ENCODE measurements at regions not wholly inside any gene's neighbourhood (a gene's known extent, or its start where the extent isn't known, plus 50 kb on each side); places are given as distances from the start of the nearest gene placed in this dataset.

DNA sequence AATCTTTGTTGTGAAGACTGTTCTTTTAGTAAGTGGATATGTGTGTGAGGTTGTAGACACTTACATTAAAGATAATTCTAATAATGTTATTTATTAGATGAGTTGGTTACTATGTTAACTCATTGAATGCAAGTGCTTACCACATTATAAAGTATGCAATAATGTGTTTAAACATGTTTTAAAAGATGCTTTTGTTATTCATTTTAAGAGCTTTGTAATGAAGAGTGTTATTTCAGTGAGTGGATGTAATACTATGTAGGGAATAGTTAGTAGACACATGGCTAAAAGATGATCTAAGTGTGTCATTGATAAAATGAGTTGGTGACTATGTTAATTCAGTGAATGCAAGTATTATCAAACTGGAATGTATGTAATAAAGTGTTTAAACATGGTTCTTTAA is 70.0 kb upstream of the VOPP1 start:
- Histone ChIP-seq H3K36me3 (no peaks in the 10 kb centered on the region), H3K27ac (no peak overlapping the region), H3K4me1 (peaks cover 0 to 14% (median 9%) of the 10 kb centered on the region in 6 donors), H3K27me3 (replicated peaks in 1 of 7) (no peaks in the 10 kb centered on the region), H3K4me3 (no peak overlapping the region), H3K9me3 (peaks cover 0 to 11% (median 8%) of the 10 kb centered on the region in 8 donors)
- no peak for DNase-seq
- intact Hi-C loops (cut with DNase I; ENCODE audit: low total_unique reads): loop anchor here (10.0 kb wide), 1 partner anchor 433 kb away; no protein-coding TSS in a partner anchor
- TF ChIP-seq, protein P1, sequence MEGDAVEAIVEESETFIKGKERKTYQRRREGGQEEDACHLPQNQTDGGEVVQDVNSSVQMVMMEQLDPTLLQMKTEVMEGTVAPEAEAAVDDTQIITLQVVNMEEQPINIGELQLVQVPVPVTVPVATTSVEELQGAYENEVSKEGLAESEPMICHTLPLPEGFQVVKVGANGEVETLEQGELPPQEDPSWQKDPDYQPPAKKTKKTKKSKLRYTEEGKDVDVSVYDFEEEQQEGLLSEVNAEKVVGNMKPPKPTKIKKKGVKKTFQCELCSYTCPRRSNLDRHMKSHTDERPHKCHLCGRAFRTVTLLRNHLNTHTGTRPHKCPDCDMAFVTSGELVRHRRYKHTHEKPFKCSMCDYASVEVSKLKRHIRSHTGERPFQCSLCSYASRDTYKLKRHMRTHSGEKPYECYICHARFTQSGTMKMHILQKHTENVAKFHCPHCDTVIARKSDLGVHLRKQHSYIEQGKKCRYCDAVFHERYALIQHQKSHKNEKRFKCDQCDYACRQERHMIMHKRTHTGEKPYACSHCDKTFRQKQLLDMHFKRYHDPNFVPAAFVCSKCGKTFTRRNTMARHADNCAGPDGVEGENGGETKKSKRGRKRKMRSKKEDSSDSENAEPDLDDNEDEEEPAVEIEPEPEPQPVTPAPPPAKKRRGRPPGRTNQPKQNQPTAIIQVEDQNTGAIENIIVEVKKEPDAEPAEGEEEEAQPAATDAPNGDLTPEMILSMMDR (IDR thresholded peaks at IDR 0.05 in 8 of 11, conservative IDR thresholded peaks at IDR 0.05 in 3 of 11): no peak
- TF ChIP-seq POLR2AphosphoS5 (IDR thresholded peaks at IDR 0.05): no peak
- TF ChIP-seq POLR2A (IDR thresholded peaks at IDR 0.05): no peak

DNA sequence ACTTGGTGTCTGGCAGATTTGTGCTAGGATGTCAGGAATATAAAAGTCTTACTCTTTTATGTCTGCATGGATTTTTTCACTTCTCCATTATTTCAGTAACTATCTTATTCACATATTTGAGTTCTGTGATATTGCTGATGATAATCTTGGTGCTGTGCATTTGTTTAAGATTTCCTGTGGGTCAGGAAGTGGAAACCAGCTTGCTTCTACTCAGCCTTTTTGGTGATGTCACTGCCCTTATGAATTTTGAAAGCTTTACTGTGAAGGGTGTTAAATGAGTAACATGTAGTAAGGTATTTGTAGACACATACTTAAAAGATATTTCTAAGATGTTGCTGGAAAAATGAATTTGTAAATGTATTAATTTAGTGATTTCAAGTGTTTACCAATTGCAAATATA is 69.5 kb upstream of the VOPP1 start:
- no peak for DNase-seq
- intact Hi-C loops (cut with DNase I; ENCODE audit: low total_unique reads): loop anchor here (10.0 kb wide), 1 partner anchor 433 kb away; no protein-coding TSS in a partner anchor
- H3K4me3 ChIP-seq: no peak overlapping the region
- no peak overlapping the region for H3K27ac ChIP-seq
- H3K4me1 ChIP-seq: peaks cover 0 to 14% (median 9%) of the 10 kb centered on the region in 6 donors
- TF ChIP-seq, protein P1 (IDR thresholded peaks at IDR 0.05 in 8 of 11, conservative IDR thresholded peaks at IDR 0.05 in 3 of 11): no peak
- TF ChIP-seq POLR2AphosphoS5 (IDR thresholded peaks at IDR 0.05) (no peak), POLR2A (IDR thresholded peaks at IDR 0.05) (no peak)
- peaks cover 0 to 11% (median 8%) of the 10 kb centered on the region in 8 donors for H3K9me3 ChIP-seq
- no peaks in the 10 kb centered on the region for H3K36me3 ChIP-seq
- no peaks in the 10 kb centered on the region for H3K27me3 ChIP-seq (replicated peaks in 1 of 7)

DNA sequence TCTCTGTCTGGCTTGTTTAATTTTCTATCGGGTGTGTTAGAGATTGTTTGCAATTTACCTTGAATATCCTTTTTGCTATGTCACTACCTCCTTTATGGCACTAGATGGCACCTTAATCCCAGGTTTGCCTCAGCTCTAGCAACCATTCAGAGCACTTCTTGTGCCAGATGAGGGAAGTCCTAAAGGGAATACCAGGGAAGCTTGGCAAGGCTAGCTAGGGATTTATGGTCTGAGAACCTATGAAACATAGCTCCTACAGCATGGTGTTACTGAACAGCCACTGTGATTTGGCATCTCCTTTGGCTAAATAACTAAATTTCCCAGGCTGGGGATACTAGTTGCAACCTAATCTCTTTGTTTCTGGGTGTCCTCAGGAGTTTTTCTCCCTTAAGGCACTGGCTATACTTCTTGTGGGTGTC is 69.0 kb upstream of the VOPP1 start:
- no peak overlapping the region for H3K4me3 ChIP-seq
- intact Hi-C loops (cut with DNase I; ENCODE audit: low total_unique reads): loop anchor here (10.0 kb wide), 1 partner anchor 434 kb away; no protein-coding TSS in a partner anchor
- H3K27ac ChIP-seq: no peak overlapping the region
- WGBS, 5 donors: 0 to 5% (median 0%) methylated on average over 1 of the region's 1 CpG
- no peak for DNase-seq
- H3K27me3 ChIP-seq (replicated peaks in 1 of 7): no peaks in the 10 kb centered on the region
- H3K4me1 ChIP-seq: peaks cover 0 to 14% (median 9%) of the 10 kb centered on the region in 6 donors
- TF ChIP-seq POLR2AphosphoS5 (IDR thresholded peaks at IDR 0.05): no peak
- TF ChIP-seq, protein P1 (IDR thresholded peaks at IDR 0.05 in 8 of 11, conservative IDR thresholded peaks at IDR 0.05 in 3 of 11): peak; percentile 48 to 92 (median 73)
- H3K9me3 ChIP-seq: peaks cover 0 to 11% (median 8%) of the 10 kb centered on the region in 8 donors
- no peaks in the 10 kb centered on the region for H3K36me3 ChIP-seq

DNA sequence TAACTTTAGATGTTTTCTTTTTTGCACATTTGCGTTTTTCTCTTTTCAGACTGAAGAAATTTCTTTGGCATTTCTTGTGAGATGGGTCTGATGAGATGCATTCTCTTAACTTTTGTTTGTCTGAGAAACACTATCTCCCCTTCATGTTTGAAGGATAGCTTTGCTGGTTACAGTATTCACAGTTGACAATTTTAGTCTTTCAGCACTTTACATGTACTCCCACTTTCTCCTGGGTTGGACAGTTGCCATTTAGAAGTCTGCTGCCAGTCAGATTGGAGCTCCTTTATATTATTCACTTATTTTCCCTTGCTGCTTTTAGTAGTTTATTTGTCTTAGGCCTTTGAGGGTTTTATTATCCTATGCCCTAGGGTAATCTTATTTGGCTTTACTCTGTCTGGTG is 67.3 kb upstream of the VOPP1 start:
- no peaks in the 10 kb centered on the region for H3K27me3 ChIP-seq (replicated peaks in 1 of 7)
- no peak for DNase-seq
- no peak for TF ChIP-seq POLR2A (IDR thresholded peaks at IDR 0.05)
- no peak for TF ChIP-seq POLR2AphosphoS5 (IDR thresholded peaks at IDR 0.05)
- TF ChIP-seq, protein P1 (IDR thresholded peaks at IDR 0.05 in 8 of 11, conservative IDR thresholded peaks at IDR 0.05 in 3 of 11): no peak
- H3K27ac ChIP-seq: no peak overlapping the region
- peaks cover 0 to 11% (median 8%) of the 10 kb centered on the region in 8 donors for H3K9me3 ChIP-seq
- no peaks in the 10 kb centered on the region for H3K36me3 ChIP-seq
- 82 to 96% (median 94%) methylated on average over 1 of the region's 1 CpG for WGBS, 5 donors
- H3K4me3 ChIP-seq: no peak overlapping the region
- intact Hi-C loops (cut with DNase I; ENCODE audit: low total_unique reads): loop anchor here (10.0 kb wide), 1 partner anchor 435 kb away; no protein-coding TSS in a partner anchor
- peaks cover 0 to 14% (median 9%) of the 10 kb centered on the region in 6 donors for H3K4me1 ChIP-seq
